DND-41 (cell line): ENCODE measurements at regions not wholly inside any gene's neighbourhood (a gene's known extent, or its start where the extent isn't known, plus 50 kb on each side); places are given as distances from the start of the nearest gene placed in this dataset.

ENCODE experiments used
- ATAC-seq: fragments of 200-7000 bp; cut with Tn5 transposase; 3 replicates; pipeline ENCODE4 v1.9.1; 2021; ENCODE audit warnings: low read depth; ENCODE audit not compliant: insufficient read depth
- DNase-seq: peaks from one replicate; pipeline ENCODE4 v3.0.0-alpha.2; 2020
- H2AFZ ChIP-seq: 2 replicates; pipeline ENCODE4 v1.6.0; 2012; ENCODE audit warnings: low read depth, low read length
- H3K27ac ChIP-seq: 2 replicates; pipeline ENCODE4 v1.5.1; 2012; ENCODE audit warnings: low read length, inconsistent platforms
- H3K27me3 ChIP-seq: fragments of 200-600 bp; sonication (generic); 2 replicates; pipeline ENCODE4 v1.6.0; 2012; ENCODE audit warnings: low read length, mild to moderate bottlenecking, inconsistent platforms; ENCODE audit not compliant: insufficient read depth, poor library complexity
- H3K36me3 ChIP-seq: 2 replicates; pipeline ENCODE4 v1.5.1; 2012; ENCODE audit warnings: low read length, inconsistent platforms; ENCODE audit not compliant: insufficient read depth
- H3K4me1 ChIP-seq: 2 replicates; pipeline ENCODE4 v1.5.1; 2012; ENCODE audit warnings: mild to moderate bottlenecking, low read length; ENCODE audit not compliant: insufficient read depth
- H3K4me2 ChIP-seq: 2 replicates; pipeline ENCODE4 v1.6.0; 2012; ENCODE audit warnings: mild to moderate bottlenecking, moderate library complexity, low read length, inconsistent platforms; ENCODE audit not compliant: insufficient read depth
- H3K4me3 ChIP-seq, 2 experiments: fragments of 200-600 bp in 1 of 2; shearing (Covaris generic) in 1 of 2; 2 replicates each; pipeline ENCODE4 v1.5.1; 2012 to 2016; ENCODE audit warnings: inconsistent platforms in 2 of 2, low read length in 2 of 2, mild to moderate bottlenecking in 2 of 2, low read depth in 1 of 2, moderate library complexity in 1 of 2
- H3K79me2 ChIP-seq: 2 replicates; pipeline ENCODE4 v1.6.0; 2012; ENCODE audit warnings: low read length, inconsistent platforms; ENCODE audit not compliant: insufficient read depth
- H3K9ac ChIP-seq: 2 replicates; pipeline ENCODE4 v1.6.0; 2012; ENCODE audit warnings: low read depth, mild to moderate bottlenecking, inconsistent platforms, low read length, moderate library complexity
- H3K9me3 ChIP-seq: 2 replicates; pipeline ENCODE4 v1.5.1; 2012; ENCODE audit warnings: low read length, moderate library complexity, mild to moderate bottlenecking, inconsistent platforms; ENCODE audit not compliant: insufficient read depth, severe bottlenecking
- H4K20me1 ChIP-seq: 2 replicates; pipeline ENCODE4 v1.6.0; 2012; ENCODE audit warnings: low read length; ENCODE audit not compliant: insufficient read depth
- EZH2 ChIP-seq: IDR thresholded peaks from 3 replicates; pipeline ENCODE4 v1.6.1; 2012; ENCODE audit warnings: borderline replicate concordance, low read depth, mild to moderate bottlenecking, moderate library complexity, low read length, inconsistent platforms; ENCODE audit not compliant: severe bottlenecking
- TF ChIP-seq, protein P1 (sequence below): IDR thresholded peaks from 2 replicates; pipeline ENCODE4 v1.5.1; 2012; ENCODE audit warnings: borderline replicate concordance, low read length, moderate library complexity, mild to moderate bottlenecking; ENCODE audit not compliant: poor library complexity, severe bottlenecking; ENCODE audit errors: extremely low read depth

DNA sequence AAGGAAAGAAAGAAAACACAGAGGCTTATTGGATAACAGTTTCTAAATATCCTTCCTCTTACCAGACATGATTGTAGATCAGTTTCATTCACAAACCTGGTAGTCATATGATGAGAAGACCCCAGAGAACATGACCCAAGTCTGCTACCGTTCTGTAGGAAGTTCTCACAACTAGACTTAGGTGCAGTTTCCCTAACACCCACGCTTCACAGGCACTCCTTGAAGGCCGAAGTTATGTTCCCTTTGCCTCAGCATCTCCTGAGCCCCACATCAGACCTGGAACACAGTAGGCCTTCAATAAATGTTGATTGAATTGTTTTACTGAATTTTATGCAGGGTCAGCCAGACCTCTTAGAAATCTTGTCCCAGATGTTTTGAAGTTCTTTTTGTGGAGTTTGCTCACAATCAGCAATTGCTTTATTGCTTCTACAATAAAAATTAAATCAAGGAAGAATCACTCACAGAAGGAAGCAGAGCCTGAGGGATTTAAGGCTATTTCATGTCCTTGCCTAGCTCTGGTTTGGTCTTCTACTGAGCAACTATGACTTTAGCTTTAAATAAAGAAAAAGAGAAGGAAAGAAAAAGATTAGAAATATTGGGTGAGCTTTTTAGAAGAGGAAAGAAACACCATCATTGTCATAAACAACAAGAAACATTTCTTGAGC is 138.6 kb upstream of the MDM1 start:
- Histone ChIP-seq H3K4me2 (no peak overlapping the region), H3K9me3 (no peaks in the 10 kb centered on the region), H3K9ac (no peak overlapping the region), H3K27ac (no peak overlapping the region), H4K20me1 (no peaks in the 10 kb centered on the region), H3K4me3 (no peak overlapping the region), H3K27me3 (no peaks in the 10 kb centered on the region), H3K79me2 (no peaks in the 10 kb centered on the region), H3K4me1 (no peaks in the 10 kb centered on the region), H2AFZ (no peak overlapping the region), H3K36me3 (no peaks in the 10 kb centered on the region)
- ATAC-seq (no peak), DNase-seq (no peak)
- TF ChIP-seq, protein P1, sequence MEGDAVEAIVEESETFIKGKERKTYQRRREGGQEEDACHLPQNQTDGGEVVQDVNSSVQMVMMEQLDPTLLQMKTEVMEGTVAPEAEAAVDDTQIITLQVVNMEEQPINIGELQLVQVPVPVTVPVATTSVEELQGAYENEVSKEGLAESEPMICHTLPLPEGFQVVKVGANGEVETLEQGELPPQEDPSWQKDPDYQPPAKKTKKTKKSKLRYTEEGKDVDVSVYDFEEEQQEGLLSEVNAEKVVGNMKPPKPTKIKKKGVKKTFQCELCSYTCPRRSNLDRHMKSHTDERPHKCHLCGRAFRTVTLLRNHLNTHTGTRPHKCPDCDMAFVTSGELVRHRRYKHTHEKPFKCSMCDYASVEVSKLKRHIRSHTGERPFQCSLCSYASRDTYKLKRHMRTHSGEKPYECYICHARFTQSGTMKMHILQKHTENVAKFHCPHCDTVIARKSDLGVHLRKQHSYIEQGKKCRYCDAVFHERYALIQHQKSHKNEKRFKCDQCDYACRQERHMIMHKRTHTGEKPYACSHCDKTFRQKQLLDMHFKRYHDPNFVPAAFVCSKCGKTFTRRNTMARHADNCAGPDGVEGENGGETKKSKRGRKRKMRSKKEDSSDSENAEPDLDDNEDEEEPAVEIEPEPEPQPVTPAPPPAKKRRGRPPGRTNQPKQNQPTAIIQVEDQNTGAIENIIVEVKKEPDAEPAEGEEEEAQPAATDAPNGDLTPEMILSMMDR = no peak
- no peak for TF ChIP-seq EZH2

DNA sequence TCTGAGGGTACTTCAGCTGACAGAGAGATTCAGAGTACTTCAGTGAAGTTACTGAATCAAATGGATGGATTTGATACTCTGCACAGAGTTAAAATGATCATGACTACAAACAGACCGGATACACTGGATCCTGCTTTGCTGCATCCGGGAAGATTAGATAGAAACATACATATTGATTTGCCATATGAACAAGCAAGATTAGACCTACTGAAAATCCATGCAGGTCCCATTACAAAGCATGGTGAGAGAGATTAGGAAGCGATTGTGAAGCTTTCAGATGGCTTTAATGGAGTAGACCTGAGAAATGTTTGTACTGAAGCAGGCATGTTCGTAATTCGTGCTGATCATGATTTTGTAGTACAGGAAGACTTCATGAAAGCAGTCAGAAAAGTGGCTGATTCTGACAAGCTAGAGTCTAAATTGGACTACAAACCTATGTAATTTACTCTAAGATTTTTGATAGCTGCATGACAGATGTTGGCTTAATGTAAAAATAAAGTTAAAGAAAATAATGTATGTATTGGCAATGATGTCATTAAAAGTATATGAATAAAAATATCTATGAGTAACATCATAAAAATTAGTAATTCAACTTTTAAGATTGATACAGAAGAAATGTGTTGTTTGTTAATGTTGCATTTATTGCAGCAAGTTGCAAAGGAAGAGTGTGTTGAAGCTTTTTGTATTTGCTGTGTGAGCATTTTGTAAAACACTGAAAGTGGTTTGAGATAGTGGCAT is 136.1 kb upstream of the RAP1B start:
- Histone ChIP-seq H3K9me3 (no peaks in the 10 kb centered on the region), H3K4me1 (no peaks in the 10 kb centered on the region), H4K20me1 (no peaks in the 10 kb centered on the region), H3K36me3 (no peaks in the 10 kb centered on the region), H3K4me3 (no peak overlapping the region), H3K4me2 (no peak overlapping the region), H3K27me3 (no peaks in the 10 kb centered on the region), H3K79me2 (no peaks in the 10 kb centered on the region), H2AFZ (no peak overlapping the region), H3K9ac (no peak overlapping the region), H3K27ac (no peak overlapping the region)
- TF ChIP-seq EZH2 = no peak
- TF ChIP-seq, protein P1 = no peak
- ATAC-seq (no peak), DNase-seq (no peak)

DNA sequence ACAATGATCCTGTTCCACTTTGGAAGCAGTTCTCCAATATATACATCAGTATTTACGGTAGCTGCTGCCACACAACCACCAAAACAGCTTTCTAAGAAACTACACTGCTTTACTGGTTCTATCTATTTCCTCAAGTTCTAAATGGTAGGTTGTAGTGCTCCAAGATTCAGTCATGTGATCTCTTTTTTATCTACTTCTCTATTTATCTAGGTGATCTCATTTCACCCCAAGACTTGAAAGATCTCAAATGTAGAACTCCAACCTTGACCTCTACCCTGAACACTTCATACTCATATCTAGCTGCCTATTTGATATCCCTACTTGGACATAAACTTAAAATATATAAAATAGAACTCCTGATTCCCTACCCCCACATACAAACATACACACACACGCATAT is 133.9 kb upstream of the RAP1B start:
- Histone ChIP-seq H4K20me1 (no peaks in the 10 kb centered on the region), H3K9me3 (no peaks in the 10 kb centered on the region), H3K36me3 (no peaks in the 10 kb centered on the region), H3K4me2 (no peak overlapping the region), H2AFZ (no peak overlapping the region), H3K4me3 (no peak overlapping the region), H3K27me3 (no peaks in the 10 kb centered on the region), H3K27ac (no peak overlapping the region), H3K9ac (no peak overlapping the region), H3K79me2 (no peaks in the 10 kb centered on the region), H3K4me1 (0 out of 2 replicates have a peak, but pooled peaks cover under 1% of the 10 kb centered on the region)
- DNase-seq = no peak
- no peak for TF ChIP-seq EZH2
- TF ChIP-seq, protein P1 = no peak
- no peak for ATAC-seq
